ENCODE measurements at regions not wholly inside any gene's neighbourhood (a gene's known extent, or its start where the extent isn't known, plus 50 kb on each side); places are given as distances from the start of the nearest gene placed in this dataset.

GRCh38 chr11:116175707-116176106 lies 597.1 kb downstream of the BUD13 start:
- H3K4me1 ChIP-seq = no peaks in the 10 kb centered on the region
- no peak overlapping the region for H3K27ac ChIP-seq
- H3K36me3 ChIP-seq (ENCODE audit: low read depth, missing control alignments) = no peaks in the 10 kb centered on the region
- no peak overlapping the region for H3K4me3 ChIP-seq
- H3K9me3 ChIP-seq = no peaks in the 10 kb centered on the region
- TF ChIP-seq CTCF (IDR thresholded peaks at IDR 0.05) (no peak), POLR2A (IDR thresholded peaks at IDR 0.05) (no peak)
- WGBS, 2 donors = 76 to 78% methylated on average over 7 of the region's 7 CpGs
- intact Hi-C loops (cut with DNase I; ENCODE audit: low total_unique reads) = no loop called here
- H3K27me3 ChIP-seq = no peaks in the 10 kb centered on the region
- DNase-seq = no peak

DNA sequence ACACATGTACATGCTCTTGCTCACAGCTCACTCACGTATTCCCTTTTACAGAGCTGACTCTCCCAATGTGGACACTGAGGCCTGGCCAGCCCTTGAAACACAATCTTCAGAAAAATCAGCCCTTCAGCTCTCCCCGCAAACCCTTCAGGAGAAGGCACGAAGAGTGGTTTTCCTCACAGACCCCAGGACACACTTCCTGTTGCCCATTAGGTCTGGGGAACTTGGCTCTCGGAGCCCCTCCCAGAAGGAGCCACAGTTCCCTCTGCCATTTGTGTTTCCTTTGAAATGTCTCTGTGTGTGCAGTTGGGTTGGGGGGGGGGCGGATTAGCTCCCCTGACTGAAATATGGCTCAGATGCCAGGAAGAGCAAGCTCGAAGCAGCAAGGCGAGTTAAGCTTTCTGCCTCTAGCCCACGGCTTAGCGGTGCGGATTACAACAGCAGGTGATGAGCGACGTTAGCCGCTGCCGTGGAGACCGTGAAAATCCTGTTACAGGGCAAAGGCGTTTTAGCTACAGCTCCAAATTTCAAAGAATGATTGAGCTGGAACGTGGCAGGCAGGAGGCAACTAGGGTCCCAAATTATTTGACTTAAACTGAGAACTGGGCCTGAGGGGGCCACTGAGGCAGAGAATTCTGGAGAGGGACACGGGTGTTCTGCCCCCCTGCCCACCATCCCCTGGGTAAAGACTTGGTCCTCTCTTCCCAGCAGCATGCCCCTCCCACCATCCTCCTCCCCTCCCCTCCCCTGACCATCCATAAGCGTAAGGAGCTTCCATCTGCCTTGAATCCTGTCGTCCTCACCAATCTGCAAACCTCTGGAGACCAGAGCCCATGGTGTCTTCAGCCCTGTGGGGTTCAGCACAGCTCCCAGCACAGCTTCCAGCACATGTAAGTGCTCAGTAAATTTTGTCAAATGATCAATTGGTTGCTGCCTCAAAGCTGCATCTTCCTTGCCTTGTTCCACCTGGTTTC lies 598.6 kb downstream of the BUD13 start:
- H3K27ac ChIP-seq = no peak overlapping the region
- DNase-seq = no peak
- H3K4me3 ChIP-seq = no peak overlapping the region
- TF ChIP-seq POLR2A (IDR thresholded peaks at IDR 0.05) = no peak
- no peak for TF ChIP-seq CTCF (IDR thresholded peaks at IDR 0.05)
- no peaks in the 10 kb centered on the region for H3K4me1 ChIP-seq
- H3K36me3 ChIP-seq (ENCODE audit: low read depth, missing control alignments) = no peaks in the 10 kb centered on the region
- H3K9me3 ChIP-seq = no peaks in the 10 kb centered on the region
- WGBS, 2 donors = 72 to 74% methylated on average over 20 of the region's 20 CpGs
- H3K27me3 ChIP-seq = no peaks in the 10 kb centered on the region
- intact Hi-C loops (cut with DNase I; ENCODE audit: low total_unique reads) = no loop called here

- intact Hi-C loops (cut with DNase I; ENCODE audit: low total_unique reads) = no loop called here
- no peak for DNase-seq
Measured at GRCh38 chr11:116173506-116173905, 599.3 kb downstream of the BUD13 start.

GRCh38 chr11:116172851-116173250 lies 599.9 kb downstream of the BUD13 start:
- WGBS, 2 donors = 73 to 84% methylated on average over 2 of the region's 2 CpGs
- H3K27ac ChIP-seq = no peak overlapping the region
- no peaks in the 10 kb centered on the region for H3K36me3 ChIP-seq (ENCODE audit: low read depth, missing control alignments)
- no peaks in the 10 kb centered on the region for H3K27me3 ChIP-seq
- no peak overlapping the region for H3K4me3 ChIP-seq
- TF ChIP-seq POLR2A (IDR thresholded peaks at IDR 0.05) (no peak), CTCF (IDR thresholded peaks at IDR 0.05) (no peak)
- H3K9me3 ChIP-seq = no peaks in the 10 kb centered on the region
- no peak for DNase-seq
- intact Hi-C loops (cut with DNase I; ENCODE audit: low total_unique reads) = no loop called here
- no peaks in the 10 kb centered on the region for H3K4me1 ChIP-seq

More at GRCh38 chr11:116173506-116173905, 599.3 kb downstream of the BUD13 start:
- WGBS, 2 donors = 92 to 95% methylated on average over 4 of the region's 4 CpGs
- H3K4me1 ChIP-seq = no peaks in the 10 kb centered on the region
- TF ChIP-seq POLR2A (IDR thresholded peaks at IDR 0.05) (no peak), CTCF (IDR thresholded peaks at IDR 0.05) (no peak)
- no peaks in the 10 kb centered on the region for H3K36me3 ChIP-seq (ENCODE audit: low read depth, missing control alignments)
- no peaks in the 10 kb centered on the region for H3K27me3 ChIP-seq
- H3K4me3 ChIP-seq = no peak overlapping the region
- H3K9me3 ChIP-seq = no peaks in the 10 kb centered on the region
- H3K27ac ChIP-seq = no peak overlapping the region
